H1 (cell line): ENCODE measurements at regions not wholly inside any gene's neighbourhood (a gene's known extent, or its start where the extent isn't known, plus 50 kb on each side); places are given as distances from the start of the nearest gene placed in this dataset.
"Not testable (repeated sequence)": the region's sequence is repeated elsewhere in the genome, so short reads cannot be mapped to it uniquely, and the experiment has no call there.

Experiments
- CTCF ChIA-PET: fragments of 300-600 bp; sonication (Branson Sonifier 250); formaldehyde crosslinking; loops from one replicate; lab custom pipeline; 2021; ENCODE audit not compliant: partially characterized antibody; lab: Charles Lee
- POLR2A ChIA-PET: fragments of 300-600 bp; sonication (Branson Sonifier 250); formaldehyde crosslinking; loops from one replicate; lab custom pipeline; 2021; ENCODE audit warnings: inconsistent platforms; ENCODE audit not compliant: partially characterized antibody; lab: Charles Lee
- DNase-seq, 2 experiments: peaks; one replicate each; pipeline versions ENCODE4 v3.0.0 to v3.0.0-alpha.2; 2010 to 2022; ENCODE audit warnings: low spot score in 2 of 2, low read depth in 1 of 2, mixed read lengths in 1 of 2
- FAIRE-seq: peaks from 2 replicates; lab custom pipeline; 2011; peaks lifted over from hg19 to GRCh38; lab: Jason Lieb, UNC
- H2AFZ ChIP-seq: 2 replicates; pipeline ENCODE4 v1.8.1; 2012; ENCODE audit warnings: low read length, inconsistent platforms
- H2AK5ac ChIP-seq: 2 replicates; pipeline ENCODE4 v1.6.1; 2013; ENCODE audit warnings: low read depth, low read length
- H2BK120ac ChIP-seq: replicated peaks from 2 replicates; pipeline ENCODE3; 2013; ENCODE audit warnings: low read depth, low read length, inconsistent platforms
- H2BK12ac ChIP-seq: 2 replicates; pipeline ENCODE4 v1.6.1; 2013; ENCODE audit warnings: low read depth, low read length
- H2BK15ac ChIP-seq: 2 replicates; pipeline ENCODE4 v1.6.1; 2013; ENCODE audit warnings: low read length
- H2BK20ac ChIP-seq: 2 replicates; pipeline ENCODE4 v1.6.1; 2013; ENCODE audit warnings: low read length
- H2BK5ac ChIP-seq: 2 replicates; pipeline ENCODE4 v1.6.1; 2013; ENCODE audit warnings: low read depth, low read length
- H3K14ac ChIP-seq: 2 replicates; pipeline ENCODE4 v1.6.1; 2013; ENCODE audit warnings: inconsistent platforms; ENCODE audit not compliant: insufficient read length
- H3K18ac ChIP-seq: 2 replicates; pipeline ENCODE4 v1.6.1; 2013; ENCODE audit warnings: low read length; ENCODE audit errors: extremely low read depth
- H3K23ac ChIP-seq: 2 replicates; pipeline ENCODE4 v1.6.1; 2013; ENCODE audit warnings: inconsistent platforms; ENCODE audit not compliant: insufficient read length
- H3K23me2 ChIP-seq: 2 replicates; pipeline ENCODE4 v1.6.1; 2013; ENCODE audit warnings: low read depth, low read length
- H3K27ac ChIP-seq: 2 replicates; pipeline ENCODE4 v1.6.1; 2011; ENCODE audit warnings: low read depth, low read length, inconsistent platforms
- H3K27me3 ChIP-seq, 4 experiments: replicated peaks in 1 of 4; 1 replicate in 1 of 4; 2 replicates in 3 of 4; pipeline versions ENCODE4 v1.6.1 to v1.8.1; 2011 to 2013; ENCODE audit warnings: low read length in 3 of 4, mild to moderate bottlenecking in 3 of 4, inconsistent platforms in 2 of 4, mixed read lengths in 2 of 4, moderate library complexity in 1 of 4; ENCODE audit not compliant: control insufficient read depth in 3 of 4, insufficient read depth in 3 of 4; ENCODE audit errors: extremely low read depth in 1 of 4
- H3K36me3 ChIP-seq, 4 experiments: 2 replicates each; pipeline versions ENCODE4 v1.6.1 to v1.8.1; 2011 to 2013; ENCODE audit warnings: mild to moderate bottlenecking in 4 of 4, low read length in 3 of 4, moderate library complexity in 2 of 4, control low read depth in 1 of 4, inconsistent platforms in 1 of 4; ENCODE audit not compliant: insufficient read depth in 4 of 4, control insufficient read depth in 2 of 4
- H3K4ac ChIP-seq: replicated peaks from 2 replicates; pipeline ENCODE3; 2013; ENCODE audit warnings: low read length, low read depth, mixed read lengths, inconsistent platforms; ENCODE audit not compliant: insufficient read length
- H3K4me1 ChIP-seq, 4 experiments: replicated peaks in 1 of 4; 1 replicate in 1 of 4; 2 replicates in 3 of 4; pipeline versions ENCODE4 v1.6.1 to v1.8.1; 2011 to 2013; ENCODE audit warnings: low read length in 3 of 4, inconsistent platforms in 2 of 4, mixed read lengths in 1 of 4; ENCODE audit not compliant: insufficient read depth in 4 of 4, control insufficient read depth in 3 of 4
- H3K4me2 ChIP-seq, 2 experiments: 2 replicates each; pipeline versions ENCODE4 v1.6.1 to v1.8.1; 2011 to 2013; ENCODE audit warnings: low read depth in 2 of 2, low read length in 2 of 2, control low read depth in 1 of 2, inconsistent platforms in 1 of 2, mild to moderate bottlenecking in 1 of 2; ENCODE audit not compliant: insufficient read depth in 1 of 2
- H3K4me3 ChIP-seq, 4 experiments: fragments of 200-600, 300-600 bp in 1 of 4; sonication (generic), shearing (Covaris generic), sonication (Bioruptor Twin) in 1 of 4; 2 replicates each; pipeline versions ENCODE4 v1.5.1 to v1.8.1; 2011 to 2016; ENCODE audit warnings: low read length in 4 of 4, low read depth in 3 of 4, control low read depth in 2 of 4, inconsistent platforms in 2 of 4, mild to moderate bottlenecking in 2 of 4, mixed read lengths in 1 of 4, moderate library complexity in 1 of 4; ENCODE audit not compliant: insufficient read depth in 2 of 4; ENCODE audit errors: extremely low read depth in 1 of 4
- H3K56ac ChIP-seq: replicated peaks from 2 replicates; pipeline ENCODE3; 2013; ENCODE audit warnings: low read depth, mild to moderate bottlenecking, mixed read lengths, low read length, inconsistent platforms; ENCODE audit not compliant: insufficient read length
- H3K79me1 ChIP-seq: 2 replicates; pipeline ENCODE4 v1.6.1; 2013; ENCODE audit warnings: low read depth, low read length, control low read depth
- H3K79me2 ChIP-seq, 2 experiments: 2 replicates each; pipeline versions ENCODE4 v1.6.1 to v1.8.1; 2012 to 2013; ENCODE audit warnings: low read length in 2 of 2, mild to moderate bottlenecking in 2 of 2, inconsistent platforms in 1 of 2; ENCODE audit not compliant: insufficient read depth in 2 of 2, control insufficient read depth in 1 of 2
- H3K9ac ChIP-seq, 4 experiments: replicated peaks in 1 of 4; 1 replicate in 1 of 4; 2 replicates in 3 of 4; pipeline versions ENCODE4 v1.6.1 to v1.8.1; 2011 to 2013; ENCODE audit warnings: low read depth in 3 of 4, low read length in 3 of 4, control low read depth in 2 of 4, mild to moderate bottlenecking in 2 of 4, moderate library complexity in 2 of 4, inconsistent platforms in 1 of 4; ENCODE audit errors: extremely low read depth in 1 of 4
- H3K9me3 ChIP-seq, 2 experiments: 2 replicates each; pipeline versions ENCODE4 v1.6.1 to v1.8.1; 2012 to 2013; ENCODE audit warnings: mild to moderate bottlenecking in 2 of 2, moderate library complexity in 2 of 2, control low read depth in 1 of 2, inconsistent platforms in 1 of 2, low read depth in 1 of 2, low read length in 1 of 2, mixed read lengths in 1 of 2; ENCODE audit not compliant: insufficient read depth in 2 of 2
- H4K20me1 ChIP-seq, 2 experiments: replicated peaks in 1 of 2; 2 replicates each; pipeline versions ENCODE3 to v1.8.1; 2011 to 2013; ENCODE audit warnings: inconsistent platforms in 2 of 2, low read length in 2 of 2, mild to moderate bottlenecking in 1 of 2; ENCODE audit not compliant: insufficient read depth in 2 of 2, control insufficient read depth in 1 of 2
- H4K5ac ChIP-seq: 2 replicates; pipeline ENCODE4 v1.6.1; 2013; ENCODE audit warnings: low read length, low read depth, mixed read lengths, inconsistent platforms; ENCODE audit not compliant: insufficient read length
- H4K8ac ChIP-seq: 2 replicates; pipeline ENCODE4 v1.8.0; 2013; ENCODE audit warnings: mild to moderate bottlenecking, moderate library complexity, low read length, inconsistent platforms; ENCODE audit not compliant: insufficient read depth; ENCODE audit errors: extremely low read depth
- H4K91ac ChIP-seq: replicated peaks from 2 replicates; pipeline ENCODE3; 2013; ENCODE audit warnings: low read length, mixed read lengths, inconsistent platforms; ENCODE audit not compliant: insufficient read length
- WGBS, 2 experiments: shearing (Covaris generic) in 1 of 2; methylation state at CpG; one replicate each; pipeline versions ENCODE4 v1.1.6 to v1.1.7; 2013 to 2015; ENCODE audit warnings: low lambda C conversion rate in 2 of 2, mixed read lengths in 2 of 2, inconsistent platforms in 1 of 2, low coverage in 1 of 2, missing lambda C conversion rate in 1 of 2; ENCODE audit not compliant: insufficient replicate concordance in 2 of 2, insufficient coverage in 1 of 2, insufficient read length in 1 of 2; ENCODE audit errors: extremely low coverage in 1 of 2, missing lambda C conversion rate in 1 of 2; 5-methylcytosine and 5-hydroxymethylcytosine counted together

GRCh38 chr7:57013707-57014106 is 118.5 kb downstream of the ZNF479 start:
- H2BK12ac ChIP-seq, H4K5ac ChIP-seq, H3K4me1 ChIP-seq, H2BK5ac ChIP-seq, H2AK5ac ChIP-seq, H3K4me2 ChIP-seq, H4K20me1 ChIP-seq, FAIRE-seq, H3K18ac ChIP-seq, H2BK120ac ChIP-seq, H3K79me2 ChIP-seq, H2BK20ac ChIP-seq, DNase-seq, H3K79me1 ChIP-seq, CTCF ChIA-PET, H4K91ac ChIP-seq, H4K8ac ChIP-seq, H3K4ac ChIP-seq, H3K14ac ChIP-seq, POLR2A ChIA-PET, H3K27me3 ChIP-seq, H3K23me2 ChIP-seq, H3K4me3 ChIP-seq, H3K56ac ChIP-seq, H3K27ac ChIP-seq, H3K9ac ChIP-seq, H3K23ac ChIP-seq, H3K36me3 ChIP-seq, H2AFZ ChIP-seq, H2BK15ac ChIP-seq: not testable (repeated sequence)
- H3K9me3 ChIP-seq = peaks cover 0 to 47% of the 10 kb centered on the region in 2 experiments; a peak in 2 of 4 replicates
- 98% methylated on average over 8 of the region's 11 CpGs; no CpG with 5 or more reads in 1 of the 2 experiments for WGBS, 2 experiments

GRCh38 chr7:57012907-57013306 is 119.3 kb downstream of the ZNF479 start:
- H3K36me3 ChIP-seq, H3K27me3 ChIP-seq, H2BK15ac ChIP-seq, H2AFZ ChIP-seq, H3K79me2 ChIP-seq, H3K4me3 ChIP-seq, H3K4me1 ChIP-seq, H4K20me1 ChIP-seq, H3K14ac ChIP-seq, H2BK12ac ChIP-seq, H3K18ac ChIP-seq, H3K9ac ChIP-seq, H3K79me1 ChIP-seq, CTCF ChIA-PET, H3K23ac ChIP-seq, H2BK20ac ChIP-seq, H3K56ac ChIP-seq, H4K91ac ChIP-seq, POLR2A ChIA-PET, H3K23me2 ChIP-seq, H2BK120ac ChIP-seq, H3K27ac ChIP-seq, FAIRE-seq, H3K4ac ChIP-seq, H3K4me2 ChIP-seq, H4K5ac ChIP-seq, H4K8ac ChIP-seq, H2BK5ac ChIP-seq, DNase-seq, H2AK5ac ChIP-seq: not testable (repeated sequence)
- WGBS, 2 experiments = 96% methylated on average over 8 of the region's 19 CpGs; no CpG with 5 or more reads in 1 of the 2 experiments
- H3K9me3 ChIP-seq = peaks cover 0 to 51% of the 10 kb centered on the region in 2 experiments; a peak in 2 of 4 replicates
